Left colon (tissue), 2 donors: ENCODE measurements at regions not wholly inside any gene's neighbourhood (a gene's known extent, or its start where the extent isn't known, plus 50 kb on each side); places are given as distances from the start of the nearest gene placed in this dataset.
"Not testable (repeated sequence)": the region's sequence is repeated elsewhere in the genome, so short reads cannot be mapped to it uniquely, and the experiment has no call there.

Experiments
- ATAC-seq: fragments of 200-7000 bp; cut with Tn5 transposase; one replicate; pipeline ENCODE4 v1.9.1; 2020; ENCODE audit warnings: mild to moderate bottlenecking, moderate library complexity
- DNase-seq, 2 donors: peaks; one replicate each; pipeline ENCODE4 v3.0.0-alpha.2; 2020
- intact Hi-C, 2 donors: fragments of 100-400 bp; cut with DNase I in 1 of 2; cut with micrococcal nuclease in 1 of 2; formaldehyde crosslinking; loops; one replicate each; pipeline versions ENCODE4 v1.11.2 to v1.14.0; 2022; cut with DNase I, micrococcal nuclease
- donor health status: DM: no; HTN: no; CAD: no.
- donor health status: DM: yes; HTN: yes; CAD: no.

DNA sequence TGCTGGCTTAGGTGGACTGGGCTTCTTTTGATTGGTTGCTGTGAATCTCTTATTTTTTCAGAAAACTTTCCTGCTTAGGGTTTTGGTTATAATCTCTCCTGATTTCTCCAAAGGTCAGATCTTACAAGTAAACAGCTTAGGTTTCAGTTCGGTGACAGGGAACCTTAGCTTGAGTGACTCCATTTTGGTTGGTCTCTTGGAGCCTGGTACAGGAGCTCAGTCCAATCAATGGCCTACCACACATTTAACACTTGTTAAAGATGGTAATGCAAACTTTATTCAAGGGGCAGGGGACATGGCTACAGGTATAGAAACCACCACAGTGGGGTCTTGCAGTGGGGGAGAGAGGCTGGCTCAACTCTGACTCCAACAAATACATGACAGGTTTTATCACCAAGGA, 180.9 kb upstream of the THBS1 start:
- intact Hi-C loops: no loop called here
- DNase-seq: no peak
- ATAC-seq: no peak

GRCh38 chr15:39400821-39401550, 179.9 kb upstream of the THBS1 start:
- ATAC-seq (no peak), DNase-seq (no peak)
- intact Hi-C loops: no loop called here

DNA sequence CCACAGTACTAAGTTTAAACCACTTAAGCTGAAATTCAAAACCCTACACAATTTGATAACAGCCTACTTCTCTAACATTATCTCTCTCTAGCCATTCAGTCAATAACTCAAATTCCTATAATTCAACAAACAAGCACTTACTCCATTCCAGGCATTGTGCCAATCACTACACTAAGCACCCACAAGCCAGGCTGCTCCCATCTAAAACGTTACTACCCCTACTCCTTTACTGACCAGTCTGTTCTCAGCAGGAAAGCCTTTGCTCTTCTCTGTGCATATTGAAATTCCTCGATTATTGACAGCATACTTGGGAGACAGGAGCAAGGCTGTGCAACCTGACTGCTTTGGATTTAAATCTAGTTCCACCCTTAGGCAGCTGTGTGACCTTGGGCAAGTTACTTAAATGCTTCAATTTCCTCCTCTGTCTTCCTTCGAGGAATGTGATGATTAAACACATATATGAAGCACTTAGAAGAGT, 177.2 kb upstream of the THBS1 start:
- intact Hi-C loops: no loop called here
- peak; percentile 40 for ATAC-seq
- DNase-seq: no peak

DNA sequence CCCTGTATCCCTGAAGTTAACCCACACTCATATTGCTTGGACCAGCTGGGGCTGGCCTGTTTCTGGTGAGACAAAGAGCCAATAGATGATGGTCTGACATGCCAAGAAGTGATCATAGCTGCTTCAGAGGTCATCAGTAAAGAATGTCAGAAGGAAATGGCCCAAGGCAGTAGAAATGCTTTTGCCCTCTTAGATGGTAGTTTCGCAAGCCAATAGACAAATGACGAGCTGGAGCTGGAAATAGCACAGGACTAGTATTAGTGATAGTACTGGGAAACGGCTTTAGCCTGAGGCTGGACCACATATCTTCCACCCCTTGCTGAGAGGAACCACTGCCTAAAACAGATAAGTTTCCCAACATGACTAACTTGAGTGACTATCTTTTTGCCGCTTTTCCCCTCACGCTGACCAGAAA, 176.1 kb upstream of the THBS1 start:
- ATAC-seq: no peak
- no peak for DNase-seq
- intact Hi-C loops: no loop called here

DNA sequence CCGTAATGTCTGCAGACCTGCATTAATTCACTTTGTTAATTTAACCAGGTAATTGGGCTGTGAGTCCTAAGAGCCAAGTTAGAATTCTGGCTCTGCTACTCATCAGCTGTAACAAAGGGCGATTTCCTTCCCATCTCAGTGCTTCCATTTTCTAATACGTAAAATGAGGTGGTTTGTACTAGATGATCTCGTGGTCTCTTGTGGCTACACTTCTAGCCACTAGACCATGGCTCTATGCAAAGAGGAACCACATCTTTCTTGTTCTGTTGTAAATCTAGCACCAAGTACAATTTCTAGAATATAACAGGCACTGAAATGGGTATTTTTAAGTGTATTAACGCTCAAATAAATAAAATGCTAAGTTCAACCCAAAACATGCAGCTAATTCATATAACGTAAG, 174.4 kb upstream of the THBS1 start:
- intact Hi-C loops: no loop called here
- no peak for DNase-seq

GRCh38 chr15:39407116-39407515, 173.8 kb upstream of the THBS1 start:
- no peak for ATAC-seq
- no peak for DNase-seq
- intact Hi-C loops: no loop called here

More for the DNA sequence above, 174.4 kb upstream of the THBS1 start:
- ATAC-seq: no peak

DNA sequence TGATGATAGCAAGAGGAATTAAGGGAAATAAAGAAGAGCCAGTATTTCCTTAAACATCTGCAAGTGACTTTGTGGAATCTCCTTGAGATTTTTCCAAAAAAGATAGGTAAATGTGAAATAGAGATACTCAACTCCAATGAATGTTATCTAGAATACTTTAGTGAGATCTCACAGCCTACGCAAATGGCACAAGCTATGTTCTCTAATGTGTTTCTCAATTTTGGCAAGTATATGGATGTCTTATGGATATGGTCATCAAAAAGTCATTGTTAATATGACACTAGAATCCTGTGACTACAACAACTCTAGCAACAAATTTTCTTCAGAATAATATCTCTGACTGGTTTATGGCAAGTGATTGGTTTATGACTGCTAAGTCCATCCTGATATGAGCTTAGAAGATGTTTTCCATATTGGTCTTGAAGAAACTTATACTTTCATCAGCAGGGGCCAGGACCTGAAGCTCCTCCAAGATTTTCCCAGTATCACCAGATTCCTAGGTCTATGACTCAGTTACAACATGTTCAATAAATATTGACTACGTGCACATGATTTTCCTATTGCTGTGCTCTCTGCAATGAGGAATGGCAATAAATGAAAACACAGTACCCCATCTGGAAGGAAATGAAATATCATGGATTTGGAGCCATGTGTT, 170.9 kb upstream of the THBS1 start:
- ATAC-seq (no peak), DNase-seq (no peak)
- intact Hi-C loops: no loop called here

- intact Hi-C loops: no loop called here
- ATAC-seq (no peak), DNase-seq (no peak)
These were observed 169.5 kb upstream of the THBS1 start for GRCh38 chr15:39411102-39411989.

GRCh38 chr15:39413558-39413957, 167.3 kb upstream of the THBS1 start:
- ATAC-seq (no peak), DNase-seq (no peak)
- intact Hi-C loops: no loop called here

GRCh38 chr15:39414201-39414600, 166.7 kb upstream of the THBS1 start:
- intact Hi-C loops: no loop called here
- ATAC-seq (no peak), DNase-seq (no peak)

- intact Hi-C loops: no loop called here
- no peak for ATAC-seq
- no peak for DNase-seq
These were observed 165.2 kb upstream of the THBS1 start for GRCh38 chr15:39415634-39416033.

GRCh38 chr15:39416258-39416657, 164.6 kb upstream of the THBS1 start:
- no peak for ATAC-seq
- intact Hi-C loops: no loop called here
- DNase-seq: no peak

DNA sequence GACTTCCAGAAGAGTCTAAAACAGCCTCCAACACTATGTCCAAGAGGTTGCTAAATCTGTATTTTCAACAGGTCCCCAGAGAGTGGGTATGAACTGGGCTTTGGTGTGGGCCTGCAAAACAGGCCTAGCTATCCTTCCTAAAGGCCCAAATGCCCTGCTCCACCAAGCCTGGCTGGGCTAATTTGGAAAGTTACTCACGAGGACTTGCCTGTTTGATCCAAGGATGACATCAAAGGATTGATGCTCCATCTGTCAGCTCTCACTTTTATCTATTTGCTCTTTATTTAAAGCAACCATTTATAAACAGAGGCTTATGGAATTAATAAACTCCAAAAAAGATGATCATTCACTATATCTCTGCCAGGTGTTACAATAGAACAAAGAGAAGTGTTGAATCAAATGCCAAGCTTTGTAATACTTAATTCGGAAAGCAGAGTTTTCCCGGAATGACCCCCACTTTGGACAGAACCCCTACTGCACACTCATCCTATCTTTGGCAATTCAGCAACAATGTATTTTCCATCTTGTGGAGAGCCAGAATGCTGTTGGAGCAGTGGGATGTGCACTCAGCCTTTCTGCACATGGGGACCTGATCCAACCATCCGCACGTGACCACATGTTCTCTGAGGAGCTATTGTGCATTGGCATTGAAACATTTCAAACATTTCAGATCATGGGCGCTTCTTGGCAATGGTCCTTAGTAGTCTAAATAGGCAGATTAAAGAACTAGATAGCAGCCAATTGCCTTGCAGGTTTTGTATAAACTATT, 163.3 kb upstream of the THBS1 start:
- ATAC-seq (no peak), DNase-seq (no peak)
- intact Hi-C loops: no loop called here

DNA sequence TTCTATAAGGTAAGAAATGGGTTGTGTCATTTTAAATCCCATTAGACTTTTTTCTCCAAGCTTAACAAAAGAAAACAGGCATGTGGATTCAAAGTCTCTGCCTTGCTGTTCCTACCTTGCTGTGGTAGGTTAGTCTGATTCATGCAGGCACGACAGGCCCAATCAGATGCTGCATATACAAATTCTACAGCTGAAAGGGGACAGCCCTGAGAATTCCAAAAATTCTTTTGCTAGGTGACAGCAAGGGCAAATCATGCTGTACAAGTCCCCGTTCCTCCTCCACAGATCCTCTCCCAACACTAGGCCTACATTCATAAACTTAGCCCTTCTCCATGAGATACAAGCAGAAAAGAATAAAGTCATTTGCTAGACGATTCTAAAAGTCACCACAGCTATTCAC, 161.2 kb upstream of the THBS1 start:
- intact Hi-C loops: no loop called here
- DNase-seq (no peak), ATAC-seq (no peak)

DNA sequence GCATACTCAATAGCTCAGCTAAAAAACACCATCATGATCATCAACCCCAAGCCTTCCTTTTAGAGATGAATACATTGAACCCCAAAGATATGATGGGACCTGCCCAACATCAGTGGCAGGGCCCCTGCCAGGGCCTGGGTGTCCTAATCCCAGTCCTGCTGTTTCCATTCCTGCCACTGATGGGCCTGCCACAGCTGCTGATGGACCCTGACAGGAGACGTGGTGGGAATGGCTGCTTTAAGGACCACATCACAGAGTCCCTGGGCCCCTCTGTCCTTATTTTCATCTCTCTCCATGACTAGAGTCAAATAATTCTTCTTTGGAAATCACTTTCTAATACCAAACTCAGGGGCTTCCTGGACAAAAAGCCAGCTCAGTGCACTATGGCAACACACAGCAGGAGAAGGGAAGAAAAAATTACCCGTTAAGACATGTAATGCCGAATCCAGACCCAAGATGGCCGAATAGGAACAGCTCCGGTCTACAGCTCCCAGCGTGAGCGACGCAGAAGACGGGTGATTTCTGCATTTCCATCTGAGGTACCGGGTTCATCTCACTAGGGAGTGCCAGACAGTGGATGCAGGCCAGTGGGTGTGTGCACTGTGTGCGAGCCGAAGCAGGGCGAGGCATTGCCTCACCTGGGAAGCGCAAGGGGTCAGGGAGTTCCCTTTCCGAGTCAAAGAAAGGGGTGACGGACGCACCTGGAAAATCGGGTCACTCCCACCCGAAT, 160.6 kb upstream of the THBS1 start:
- DNase-seq (peak; percentile 31 to 51), ATAC-seq (peak; percentile 63)
- intact Hi-C loops: not testable (repeated sequence)

GRCh38 chr15:39420853-39421192, 160.1 kb upstream of the THBS1 start:
- DNase-seq, intact Hi-C loops, ATAC-seq: not testable (repeated sequence)

DNA sequence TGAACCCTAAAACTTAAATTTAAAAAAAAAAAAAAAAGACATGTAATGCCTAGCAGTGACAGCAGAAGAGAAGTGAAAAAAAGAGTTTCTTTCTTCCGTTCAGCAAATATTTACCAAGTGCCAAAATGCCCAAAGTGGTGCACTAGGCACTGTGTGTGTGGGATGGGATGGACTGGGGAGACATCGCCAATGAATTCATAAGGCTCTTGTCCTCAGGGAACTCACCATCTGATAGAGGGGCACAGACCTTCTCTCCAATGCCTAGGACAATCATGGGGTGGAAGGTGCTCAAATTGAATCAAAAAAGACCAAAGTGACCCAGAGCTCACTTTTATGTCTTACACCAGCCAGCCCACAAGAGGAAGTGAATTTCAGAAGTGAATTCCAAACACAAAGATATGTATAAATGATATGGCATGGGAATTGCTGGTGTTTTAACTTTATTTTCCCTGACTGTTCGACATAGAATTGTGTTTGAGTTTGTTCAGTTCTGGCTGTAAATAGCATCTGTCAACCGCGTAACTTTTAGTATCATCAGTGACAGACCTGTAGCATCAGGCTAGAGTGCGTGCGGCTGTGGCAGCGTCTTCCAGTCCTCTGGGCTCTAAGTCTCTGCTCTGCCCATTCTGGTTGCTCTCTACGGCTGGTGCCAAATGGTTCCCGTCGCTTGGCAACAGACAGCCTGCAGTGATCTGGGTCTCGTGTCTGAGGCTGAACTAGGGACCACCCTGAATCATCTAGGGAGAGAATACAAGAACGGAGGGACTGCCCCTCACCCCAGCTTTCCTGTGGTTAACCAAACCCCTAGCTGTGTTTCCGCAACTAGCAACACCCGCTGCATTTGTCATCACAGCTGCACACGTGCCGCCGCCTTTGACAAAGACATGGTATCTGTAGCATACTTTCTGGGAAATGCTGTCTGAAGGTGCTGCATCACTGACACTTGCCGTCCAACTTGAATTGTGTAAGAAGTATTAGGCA, 154.0 kb upstream of the THBS1 start:
- ATAC-seq (no peak), DNase-seq (peak; percentile 20 to 58)
- intact Hi-C loops: no loop called here
